OCI-LY3 (cell line): ENCODE measurements at regions not wholly inside any gene's neighbourhood (a gene's known extent, or its start where the extent isn't known, plus 50 kb on each side); places are given as distances from the start of the nearest gene placed in this dataset.

Source experiments
- H2AFZ ChIP-seq: fragments of 200-600, 300-600 bp; shearing (Covaris generic); 2 replicates; pipeline ENCODE4 v1.6.0; 2014; ENCODE audit warnings: antibody characterized with exemption, low read depth, low read length
- H3K27ac ChIP-seq: fragments of 200-600, 300-600 bp; sonication (generic); 2 replicates; pipeline ENCODE4 v1.5.1; 2014; ENCODE audit warnings: mild to moderate bottlenecking, low read length, moderate library complexity, mixed read lengths
- H3K27me3 ChIP-seq: fragments of 200-600, 300-600 bp; sonication (generic); 2 replicates; pipeline ENCODE4 v1.6.1; 2014; ENCODE audit warnings: low read depth, low read length, mixed read lengths
- H3K36me3 ChIP-seq: fragments of 200-600, 300-600 bp; sonication (generic); replicated peaks from 2 replicates; pipeline ENCODE3; 2014; ENCODE audit warnings: low read depth, low read length, mixed read lengths
- H3K4me1 ChIP-seq: fragments of 300-600, 200-600 bp; sonication (generic); 2 replicates; pipeline ENCODE4 v1.6.1; 2014; ENCODE audit warnings: low read length, mixed read lengths
- H3K4me2 ChIP-seq: fragments of 200-600, 300-600 bp; sonication (generic); 2 replicates; pipeline ENCODE4 v1.6.1; 2014; ENCODE audit warnings: low read length, mixed read lengths
- H3K4me3 ChIP-seq: fragments of 300-600, 200-600 bp; sonication (generic); 2 replicates; pipeline ENCODE4 v1.5.1; 2014; ENCODE audit warnings: antibody characterized with exemption, mild to moderate bottlenecking, low read length, moderate library complexity
- H3K79me2 ChIP-seq: fragments of 300-600, 200-600 bp; shearing (Covaris generic); 2 replicates; pipeline ENCODE4 v1.6.1; 2014; ENCODE audit warnings: mild to moderate bottlenecking, low read length, mixed read lengths
- H3K9ac ChIP-seq: fragments of 300-600, 200-600 bp; shearing (Covaris generic); 2 replicates; pipeline ENCODE4 v1.6.0; 2014; ENCODE audit warnings: mild to moderate bottlenecking, low read length, moderate library complexity
- H3K9me3 ChIP-seq: fragments of 200-600, 300-600 bp; shearing (Covaris generic); 2 replicates; pipeline ENCODE4 v1.6.1; 2014; ENCODE audit warnings: low read length, mixed read lengths; ENCODE audit not compliant: insufficient read depth
- H4K20me1 ChIP-seq: fragments of 200-600, 300-600 bp; sonication (generic); 2 replicates; pipeline ENCODE4 v1.6.1; 2016; ENCODE audit warnings: low read length, mixed read lengths; ENCODE audit not compliant: insufficient read depth
- EZH2phosphoT487 ChIP-seq: fragments of 200-600 bp; shearing (Covaris generic); IDR thresholded peaks from 2 replicates; pipeline ENCODE4 v1.6.1; 2018; ENCODE audit warnings: antibody characterized with exemption, mixed run types, low read depth
- TF ChIP-seq, protein P1 (sequence below): fragments of 200-600, 300-600 bp; sonication (generic); IDR thresholded peaks from 2 replicates; pipeline ENCODE4 v1.5.1; 2014; ENCODE audit warnings: antibody characterized with exemption, low read length, low read depth

DNA sequence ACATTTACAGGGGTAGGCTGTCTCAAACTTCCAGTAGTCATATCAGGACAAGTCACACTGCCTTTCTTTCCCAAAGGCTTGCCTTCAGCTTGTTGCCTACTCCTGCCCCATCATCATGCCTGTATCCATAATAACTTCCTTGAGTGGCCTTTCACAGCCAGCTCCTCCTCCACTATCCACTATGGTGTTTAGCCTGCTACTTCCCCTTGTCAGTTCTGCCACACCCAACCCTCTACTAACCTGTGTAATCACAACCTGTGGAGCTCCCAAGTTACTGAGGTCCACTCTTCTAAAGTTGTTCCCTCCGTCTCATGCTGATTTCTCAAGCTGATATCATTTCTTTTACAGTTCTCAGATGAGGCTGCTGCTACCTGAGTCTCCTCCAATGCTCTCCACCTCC lies 159.9 kb downstream of the BMP4 start:
- no peaks in the 10 kb centered on the region for H3K4me1 ChIP-seq
- H4K20me1 ChIP-seq, result no peaks in the 10 kb centered on the region
- H3K9me3 ChIP-seq, result no peaks in the 10 kb centered on the region
- H3K4me2 ChIP-seq, result no peak overlapping the region
- H3K9ac ChIP-seq, result no peak overlapping the region
- no peak overlapping the region for H3K4me3 ChIP-seq
- TF ChIP-seq, protein P1, sequence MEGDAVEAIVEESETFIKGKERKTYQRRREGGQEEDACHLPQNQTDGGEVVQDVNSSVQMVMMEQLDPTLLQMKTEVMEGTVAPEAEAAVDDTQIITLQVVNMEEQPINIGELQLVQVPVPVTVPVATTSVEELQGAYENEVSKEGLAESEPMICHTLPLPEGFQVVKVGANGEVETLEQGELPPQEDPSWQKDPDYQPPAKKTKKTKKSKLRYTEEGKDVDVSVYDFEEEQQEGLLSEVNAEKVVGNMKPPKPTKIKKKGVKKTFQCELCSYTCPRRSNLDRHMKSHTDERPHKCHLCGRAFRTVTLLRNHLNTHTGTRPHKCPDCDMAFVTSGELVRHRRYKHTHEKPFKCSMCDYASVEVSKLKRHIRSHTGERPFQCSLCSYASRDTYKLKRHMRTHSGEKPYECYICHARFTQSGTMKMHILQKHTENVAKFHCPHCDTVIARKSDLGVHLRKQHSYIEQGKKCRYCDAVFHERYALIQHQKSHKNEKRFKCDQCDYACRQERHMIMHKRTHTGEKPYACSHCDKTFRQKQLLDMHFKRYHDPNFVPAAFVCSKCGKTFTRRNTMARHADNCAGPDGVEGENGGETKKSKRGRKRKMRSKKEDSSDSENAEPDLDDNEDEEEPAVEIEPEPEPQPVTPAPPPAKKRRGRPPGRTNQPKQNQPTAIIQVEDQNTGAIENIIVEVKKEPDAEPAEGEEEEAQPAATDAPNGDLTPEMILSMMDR, result no peak
- TF ChIP-seq EZH2phosphoT487, result no peak
- H3K79me2 ChIP-seq, result no peaks in the 10 kb centered on the region
- H3K36me3 ChIP-seq, result no peaks in the 10 kb centered on the region
- H3K27ac ChIP-seq, result no peak overlapping the region
- no peak overlapping the region for H2AFZ ChIP-seq
- H3K27me3 ChIP-seq, result no peaks in the 10 kb centered on the region

DNA sequence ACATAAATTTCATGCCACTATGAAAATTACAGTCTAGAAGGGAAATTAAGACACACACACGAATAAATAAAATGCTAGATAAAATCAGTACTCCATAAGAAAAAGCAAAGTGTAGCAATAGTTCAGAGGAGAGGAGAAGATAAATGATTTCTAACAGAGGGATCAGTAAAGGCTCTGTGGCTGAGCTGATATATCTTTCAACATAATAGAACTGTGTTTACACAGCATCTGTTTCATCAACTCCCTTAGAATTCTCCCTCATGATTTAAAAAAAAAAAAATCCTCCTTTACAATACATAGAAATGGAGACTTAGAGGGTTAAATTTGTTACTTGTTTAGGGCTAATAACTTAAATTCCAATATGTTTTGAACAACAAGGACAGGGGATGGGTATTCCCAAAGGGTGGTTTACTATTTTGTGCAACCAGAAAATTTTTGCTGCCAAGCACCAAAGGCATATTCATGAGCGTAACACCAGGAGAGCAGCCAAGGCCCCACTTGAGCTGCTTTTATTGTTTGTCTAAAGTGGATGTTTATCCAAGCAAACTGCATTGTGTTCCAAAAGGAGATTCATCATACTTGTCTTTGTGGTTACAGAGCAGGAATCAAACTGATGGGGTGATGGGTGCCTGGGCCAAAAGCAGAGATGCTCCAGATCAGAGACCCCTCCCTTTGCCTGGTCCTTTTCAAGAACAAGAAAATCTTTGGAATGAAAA lies 162.7 kb downstream of the BMP4 start:
- Histone ChIP-seq H3K79me2 (no peaks in the 10 kb centered on the region), H3K9ac (no peak overlapping the region), H3K27me3 (no peaks in the 10 kb centered on the region), H3K4me3 (no peak overlapping the region), H3K27ac (no peak overlapping the region), H2AFZ (no peak overlapping the region), H3K36me3 (no peaks in the 10 kb centered on the region), H3K4me1 (no peaks in the 10 kb centered on the region), H4K20me1 (no peaks in the 10 kb centered on the region), H3K9me3 (no peaks in the 10 kb centered on the region), H3K4me2 (no peak overlapping the region)
- TF ChIP-seq EZH2phosphoT487, result no peak
- TF ChIP-seq, protein P1, result no peak

DNA sequence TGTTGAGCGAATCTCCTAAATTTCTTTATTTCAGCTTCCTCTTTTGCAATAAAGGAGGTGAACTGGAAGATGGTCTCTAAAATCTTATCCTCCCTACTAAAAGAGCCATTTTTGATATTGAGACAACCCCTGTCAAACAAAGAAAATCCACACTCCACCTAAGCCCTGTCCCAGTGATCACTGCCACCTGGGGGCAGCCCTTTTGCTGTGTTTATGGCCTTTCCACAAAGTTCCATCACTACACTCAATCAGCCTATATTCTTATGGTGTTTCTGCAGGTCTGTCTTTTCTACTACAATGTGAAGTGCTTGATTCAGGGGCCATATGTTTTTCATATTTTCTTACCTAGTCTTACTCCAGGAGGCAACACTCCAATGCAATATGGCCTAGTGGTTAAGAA lies 163.7 kb downstream of the BMP4 start:
- Histone ChIP-seq H3K4me1 (no peaks in the 10 kb centered on the region), H3K36me3 (no peaks in the 10 kb centered on the region), H3K79me2 (no peaks in the 10 kb centered on the region), H3K9ac (no peak overlapping the region), H3K9me3 (no peaks in the 10 kb centered on the region), H3K4me2 (no peak overlapping the region), H3K4me3 (no peak overlapping the region), H2AFZ (no peak overlapping the region), H3K27ac (no peak overlapping the region), H4K20me1 (no peaks in the 10 kb centered on the region), H3K27me3 (no peaks in the 10 kb centered on the region)
- TF ChIP-seq, protein P1, result peak; percentile 61
- no peak for TF ChIP-seq EZH2phosphoT487

DNA sequence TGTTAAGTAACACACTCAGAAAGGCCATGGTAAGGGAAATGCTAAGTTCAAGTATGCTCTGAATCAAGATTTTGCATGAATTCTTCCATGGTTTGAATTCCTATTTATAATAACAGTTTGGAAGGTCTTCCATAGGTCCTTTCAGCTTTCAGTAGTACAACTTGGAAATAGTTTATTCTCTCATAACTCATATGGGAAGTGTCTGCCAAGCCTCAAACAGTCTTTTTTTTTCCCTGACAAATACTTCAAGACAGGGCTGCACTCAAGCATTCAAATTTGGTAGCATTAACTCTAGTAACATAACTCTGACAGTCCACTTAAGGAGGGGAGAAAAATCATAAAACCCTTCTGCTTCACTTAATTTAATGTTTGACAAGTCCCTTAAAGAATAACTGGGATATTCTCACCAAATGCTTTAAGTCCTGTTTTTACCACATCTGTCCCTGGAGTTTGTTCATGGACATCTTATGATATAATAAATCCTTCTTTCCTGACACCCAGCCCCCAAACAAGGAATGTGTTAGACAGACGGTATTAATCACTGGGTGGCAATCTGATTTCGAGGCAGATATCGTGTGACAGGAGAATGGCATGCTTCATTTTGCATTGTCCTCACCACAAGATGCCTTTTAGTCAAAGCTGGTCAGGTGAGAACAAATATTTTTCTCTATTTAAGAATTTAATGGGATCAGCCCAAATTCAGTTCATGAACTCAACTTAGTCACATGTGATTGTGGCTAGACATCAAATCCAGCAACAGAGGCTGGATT lies 165.7 kb downstream of the BMP4 start:
- Histone ChIP-seq H3K4me3 (no peak overlapping the region), H4K20me1 (no peaks in the 10 kb centered on the region), H3K9me3 (no peaks in the 10 kb centered on the region), H3K27ac (no peak overlapping the region), H3K4me1 (peaks cover 2% of the 10 kb centered on the region; the same call in 1 of the 2 replicates), H2AFZ (no peak overlapping the region), H3K36me3 (no peaks in the 10 kb centered on the region), H3K27me3 (no peaks in the 10 kb centered on the region), H3K4me2 (no peak overlapping the region), H3K79me2 (no peaks in the 10 kb centered on the region), H3K9ac (no peak overlapping the region)
- TF ChIP-seq, protein P1, result no peak
- TF ChIP-seq EZH2phosphoT487, result no peak
